ENCODE measurements at regions not wholly inside any gene's neighbourhood (a gene's known extent, or its start where the extent isn't known, plus 50 kb on each side); places are given as distances from the start of the nearest gene placed in this dataset.

GRCh38 chr9:86614871-86615849, 260.9 kb upstream of the TUT7 start:
- TF ChIP-seq, protein P1, sequence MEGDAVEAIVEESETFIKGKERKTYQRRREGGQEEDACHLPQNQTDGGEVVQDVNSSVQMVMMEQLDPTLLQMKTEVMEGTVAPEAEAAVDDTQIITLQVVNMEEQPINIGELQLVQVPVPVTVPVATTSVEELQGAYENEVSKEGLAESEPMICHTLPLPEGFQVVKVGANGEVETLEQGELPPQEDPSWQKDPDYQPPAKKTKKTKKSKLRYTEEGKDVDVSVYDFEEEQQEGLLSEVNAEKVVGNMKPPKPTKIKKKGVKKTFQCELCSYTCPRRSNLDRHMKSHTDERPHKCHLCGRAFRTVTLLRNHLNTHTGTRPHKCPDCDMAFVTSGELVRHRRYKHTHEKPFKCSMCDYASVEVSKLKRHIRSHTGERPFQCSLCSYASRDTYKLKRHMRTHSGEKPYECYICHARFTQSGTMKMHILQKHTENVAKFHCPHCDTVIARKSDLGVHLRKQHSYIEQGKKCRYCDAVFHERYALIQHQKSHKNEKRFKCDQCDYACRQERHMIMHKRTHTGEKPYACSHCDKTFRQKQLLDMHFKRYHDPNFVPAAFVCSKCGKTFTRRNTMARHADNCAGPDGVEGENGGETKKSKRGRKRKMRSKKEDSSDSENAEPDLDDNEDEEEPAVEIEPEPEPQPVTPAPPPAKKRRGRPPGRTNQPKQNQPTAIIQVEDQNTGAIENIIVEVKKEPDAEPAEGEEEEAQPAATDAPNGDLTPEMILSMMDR (conservative IDR thresholded peaks at IDR 0.05), result peak; percentile 81
- no peak for TF ChIP-seq ZFX (IDR thresholded peaks at IDR 0.05)
